GM19452 (cell line): ENCODE measurements at regions not wholly inside any gene's neighbourhood (a gene's known extent, or its start where the extent isn't known, plus 50 kb on each side); places are given as distances from the start of the nearest gene placed in this dataset.

Experiments
- ATAC-seq: cut with Tn5 transposase; IDR thresholded peaks from one replicate; pipeline ENCODE4 v1.9.1; 2021; ENCODE audit not compliant: unreplicated experiment

DNA sequence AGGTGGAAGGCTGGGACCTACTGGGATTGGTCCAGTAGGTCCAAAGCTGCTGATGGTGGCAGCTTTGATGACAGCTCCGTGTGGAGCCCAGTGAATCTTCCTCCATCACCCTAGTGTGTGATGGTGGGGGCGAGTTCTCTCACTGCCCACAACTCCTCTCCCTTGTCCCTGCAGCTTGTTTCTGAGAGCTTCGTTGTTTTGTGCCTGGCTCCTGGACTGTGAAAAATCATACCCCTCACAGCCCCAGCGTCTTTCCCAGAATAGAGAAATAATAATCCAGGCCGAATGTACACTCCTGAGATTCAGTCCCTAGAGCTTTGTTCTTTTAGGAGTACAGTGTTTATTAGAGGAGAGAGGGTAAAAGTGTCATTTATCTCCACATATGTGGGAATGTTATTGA is 372.2 kb downstream of the ENC1 start:
- no peak for ATAC-seq

GRCh38 chr5:74266836-74267235 is 373.7 kb downstream of the ENC1 start:
- no peak for ATAC-seq

GRCh38 chr5:74266132-74266531 is 374.4 kb downstream of the ENC1 start:
- ATAC-seq, result no peak

DNA sequence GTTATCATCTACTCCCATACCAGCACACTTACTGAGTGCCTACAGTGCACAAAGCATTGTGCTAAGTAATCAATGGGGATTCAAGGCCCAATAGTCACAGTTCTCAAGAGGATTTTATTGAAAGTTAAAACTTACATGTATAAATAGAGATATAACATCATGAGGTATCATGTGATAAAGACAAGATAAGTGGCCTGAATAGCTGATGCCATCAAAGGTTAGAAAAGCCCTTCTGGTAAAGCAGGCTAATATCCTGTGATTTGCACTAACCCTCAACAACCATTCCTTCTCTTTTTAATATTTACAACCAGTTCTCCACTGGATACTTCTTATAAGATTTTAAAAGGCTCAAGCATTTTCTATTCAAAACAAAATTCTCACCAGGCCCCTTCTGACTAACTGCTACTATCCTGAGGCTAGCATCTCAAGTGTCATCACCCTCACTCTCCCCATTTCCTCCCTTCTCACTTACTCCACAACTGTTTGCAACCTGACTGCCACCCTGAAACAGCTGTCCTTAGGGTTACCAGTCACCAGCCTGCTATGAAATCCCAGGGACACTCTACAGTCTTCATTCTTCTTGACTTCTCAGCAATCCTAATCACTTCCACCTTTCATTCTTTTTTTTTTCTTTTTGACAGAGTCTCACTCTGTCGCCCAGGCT is 377.9 kb downstream of the ENC1 start:
- no peak for ATAC-seq

GRCh38 chr5:74261866-74262265 is 378.7 kb downstream of the ENC1 start:
- no peak for ATAC-seq

DNA sequence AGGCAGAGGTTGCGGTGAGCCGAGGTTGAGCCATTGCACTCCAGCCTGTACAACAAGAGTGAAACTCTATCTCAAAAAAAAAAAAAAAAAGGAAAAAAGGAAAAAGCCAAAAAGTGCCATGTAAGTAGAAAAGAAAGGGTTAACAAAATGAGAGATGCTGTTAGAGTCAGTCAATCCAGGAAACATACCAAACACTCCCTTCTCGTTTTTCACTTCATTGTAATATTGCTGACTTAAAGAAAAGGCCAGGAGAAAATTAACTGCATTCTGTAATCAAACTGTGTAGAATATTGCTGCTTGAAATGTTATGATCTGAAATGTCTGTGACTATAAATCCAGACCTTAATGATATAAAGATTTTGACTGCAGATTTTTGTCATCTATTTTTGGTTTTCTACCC is 379.1 kb downstream of the ENC1 start:
- ATAC-seq, result no peak

GRCh38 chr5:74259572-74259971 is 381.0 kb downstream of the ENC1 start:
- no peak for ATAC-seq

GRCh38 chr5:74258314-74258665 is 382.2 kb downstream of the ENC1 start:
- ATAC-seq, result no peak

- ATAC-seq, result no peak
Observed at GRCh38 chr5:74257645-74258313, 382.7 kb downstream of the ENC1 start.

DNA sequence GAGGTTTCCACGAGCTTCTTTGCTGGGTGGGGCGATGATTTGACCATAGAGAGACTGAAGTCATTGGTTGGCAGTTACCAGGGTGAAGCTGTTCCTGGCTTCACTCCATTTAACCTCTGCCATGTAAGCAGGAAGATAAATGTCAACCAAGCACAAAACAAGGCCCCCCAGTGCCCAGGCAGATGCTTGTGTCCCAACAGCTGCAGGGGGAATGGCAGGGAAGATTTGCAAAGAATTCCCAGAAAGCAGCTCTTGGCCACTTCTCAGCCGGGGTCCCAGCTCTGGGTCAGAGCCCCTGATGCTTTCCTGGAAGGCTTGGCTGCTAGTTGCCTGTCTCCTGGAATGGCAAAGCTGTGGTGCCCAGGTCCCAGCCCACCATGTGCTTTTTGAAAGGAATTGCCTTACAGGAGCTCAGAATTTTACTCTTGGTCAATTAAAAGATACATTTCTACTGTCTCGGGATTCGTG is 383.4 kb downstream of the ENC1 start:
- ATAC-seq, result no peak

DNA sequence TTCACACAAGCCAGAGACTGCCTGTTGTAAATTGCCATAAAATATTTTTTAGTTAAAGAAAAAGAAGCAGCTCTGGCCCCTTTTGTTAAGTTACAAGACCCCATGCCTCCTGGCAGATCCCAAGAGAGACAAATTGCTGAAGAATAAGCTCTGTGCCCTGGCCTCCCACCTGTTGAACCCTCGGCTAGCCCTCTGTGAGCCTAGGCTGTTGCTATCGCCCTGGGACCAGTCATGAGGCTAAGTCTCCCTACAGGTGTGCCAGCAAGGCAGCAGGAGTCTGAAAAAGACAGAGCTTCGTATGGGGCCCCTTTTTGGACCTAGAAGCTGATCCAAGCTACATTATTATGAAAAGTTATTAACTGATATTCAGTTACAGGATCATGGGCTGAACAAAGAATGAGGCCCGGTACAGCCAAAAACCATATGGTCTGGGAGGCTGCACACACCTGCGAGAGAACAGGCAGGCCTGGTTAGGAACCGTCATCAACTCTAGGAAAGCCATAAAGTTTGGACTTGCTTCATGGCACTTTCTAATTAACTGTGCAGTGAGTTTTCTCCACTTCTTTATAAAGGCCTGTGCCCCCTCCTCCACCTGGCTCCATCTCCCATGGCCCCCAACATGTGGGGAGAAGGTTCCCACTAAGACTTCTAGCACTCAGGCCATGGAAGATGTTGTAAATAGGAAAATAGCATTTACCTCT is 384.7 kb downstream of the ENC1 start:
- no peak for ATAC-seq

- no peak for ATAC-seq
Observed at GRCh38 chr5:74254257-74254656, 386.3 kb downstream of the ENC1 start.

- no peak for ATAC-seq
Observed at GRCh38 chr5:74252044-74252443, 388.5 kb downstream of the ENC1 start.

- no peak for ATAC-seq
Observed at GRCh38 chr5:74251141-74252035, 389.1 kb downstream of the ENC1 start.

GRCh38 chr5:74250304-74251102 is 390.0 kb downstream of the ENC1 start:
- no peak for ATAC-seq

DNA sequence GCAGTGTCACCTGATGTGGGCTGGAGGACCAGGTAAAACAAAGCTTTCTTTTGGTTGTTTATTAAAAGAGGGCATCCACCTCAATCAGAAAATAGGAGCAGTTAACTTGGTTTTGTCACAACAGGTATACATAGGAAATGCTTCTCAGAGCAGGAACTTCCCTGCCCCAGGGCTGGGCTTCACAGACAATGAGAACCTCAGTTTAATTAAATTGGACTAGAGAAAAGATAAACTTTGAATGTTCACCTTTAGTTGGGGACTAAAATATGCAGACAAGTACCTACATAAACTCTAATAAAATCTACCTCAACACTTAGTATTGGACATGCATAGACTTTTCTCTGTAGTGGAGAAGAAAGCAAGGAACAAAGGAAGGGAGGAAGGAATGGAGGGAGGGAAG is 392.0 kb downstream of the ENC1 start:
- no peak for ATAC-seq

GRCh38 chr5:74244406-74244805 is 396.1 kb downstream of the ENC1 start:
- ATAC-seq, result no peak

- ATAC-seq, result no peak
Observed at GRCh38 chr5:74243634-74244033, 396.9 kb downstream of the ENC1 start.

GRCh38 chr5:74242516-74242915 is 398.0 kb downstream of the ENC1 start:
- ATAC-seq, result no peak

DNA sequence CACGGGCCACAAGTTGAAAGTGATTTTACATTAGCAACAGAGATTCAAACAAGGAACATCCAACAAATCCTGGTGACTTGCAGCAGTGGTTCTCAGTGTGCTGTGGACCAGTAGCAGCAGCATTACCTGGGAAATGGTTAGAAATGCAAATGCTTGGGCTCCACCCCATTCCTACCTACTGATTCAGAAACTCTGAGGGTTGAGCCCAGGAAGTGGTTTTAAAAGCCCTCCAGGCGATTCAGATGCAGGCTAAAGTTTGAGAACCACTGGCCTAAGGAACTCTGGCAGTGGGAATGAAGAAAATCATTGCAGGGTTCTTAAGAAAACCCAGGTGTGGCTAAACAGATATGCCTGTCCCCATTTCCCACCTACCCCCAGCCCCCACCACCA is 398.8 kb downstream of the ENC1 start:
- ATAC-seq, result no peak
